Epithelial cell of prostate (primary cell): ENCODE measurements at regions not wholly inside any gene's neighbourhood (a gene's known extent, or its start where the extent isn't known, plus 50 kb on each side); places are given as distances from the start of the nearest gene placed in this dataset.

Source experiments
- DNase-seq: peaks from one replicate; pipeline ENCODE4 v3.0.0-alpha.2; 2011; ENCODE audit warnings: low read depth, low spot score
- H3K27ac ChIP-seq: fragments of 450-650 bp; 2 replicates; pipeline ENCODE4 v1.5.1; 2017; ENCODE audit warnings: mild to moderate bottlenecking

DNA sequence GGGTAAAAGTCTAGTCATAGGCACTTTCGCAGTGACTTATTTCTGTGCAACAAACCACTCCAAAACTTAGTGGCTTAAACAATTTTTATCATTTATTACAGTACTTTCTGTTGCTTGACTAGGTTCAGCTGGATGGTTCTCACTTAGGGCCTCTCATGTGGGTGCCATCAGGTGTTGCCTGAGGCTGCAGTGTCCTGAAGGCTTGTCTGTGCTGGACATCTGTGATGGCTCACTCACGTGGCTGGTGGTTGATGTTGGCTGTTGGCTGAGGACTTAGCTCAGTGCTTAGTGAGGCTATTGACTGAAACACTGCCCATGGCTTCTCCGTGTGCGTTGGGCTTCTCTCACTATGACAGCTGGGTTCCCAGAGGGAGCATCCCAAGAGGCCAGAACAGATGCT is 81.4 kb upstream of the GCFC2 start:
- no peak overlapping the region for H3K27ac ChIP-seq
- DNase-seq = no peak

DNA sequence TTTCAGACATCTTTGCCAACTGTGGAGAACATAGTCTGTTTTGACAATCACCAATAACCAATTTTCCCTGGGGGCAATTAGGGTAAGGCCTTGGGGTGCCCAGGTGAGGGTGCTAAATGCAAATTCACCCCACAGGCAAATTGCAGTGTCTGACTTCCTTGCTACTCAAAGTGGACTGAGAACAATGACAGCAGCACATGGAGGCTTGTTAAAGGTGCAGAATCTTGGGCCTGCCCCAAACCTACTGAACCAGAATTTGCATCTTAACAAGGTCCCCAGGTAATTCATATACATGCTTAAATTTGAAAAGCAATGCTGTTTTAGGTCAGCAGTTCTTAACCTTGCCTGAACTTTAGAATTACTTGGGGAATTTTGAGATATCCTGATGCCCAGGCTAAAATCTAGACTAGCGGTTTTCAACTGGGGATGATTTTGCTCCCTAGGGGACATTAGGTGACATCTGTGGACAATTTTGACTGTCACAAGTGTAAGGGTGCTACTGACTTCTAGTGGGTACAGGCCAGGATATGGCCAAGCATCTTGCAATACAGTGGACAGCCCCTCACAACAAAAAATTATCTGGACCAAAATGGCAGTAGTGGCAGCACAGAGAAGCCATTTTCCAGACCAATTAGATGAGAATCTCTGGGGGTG is 80.2 kb upstream of the GCFC2 start:
- H3K27ac ChIP-seq = no peak overlapping the region
- no peak for DNase-seq

DNA sequence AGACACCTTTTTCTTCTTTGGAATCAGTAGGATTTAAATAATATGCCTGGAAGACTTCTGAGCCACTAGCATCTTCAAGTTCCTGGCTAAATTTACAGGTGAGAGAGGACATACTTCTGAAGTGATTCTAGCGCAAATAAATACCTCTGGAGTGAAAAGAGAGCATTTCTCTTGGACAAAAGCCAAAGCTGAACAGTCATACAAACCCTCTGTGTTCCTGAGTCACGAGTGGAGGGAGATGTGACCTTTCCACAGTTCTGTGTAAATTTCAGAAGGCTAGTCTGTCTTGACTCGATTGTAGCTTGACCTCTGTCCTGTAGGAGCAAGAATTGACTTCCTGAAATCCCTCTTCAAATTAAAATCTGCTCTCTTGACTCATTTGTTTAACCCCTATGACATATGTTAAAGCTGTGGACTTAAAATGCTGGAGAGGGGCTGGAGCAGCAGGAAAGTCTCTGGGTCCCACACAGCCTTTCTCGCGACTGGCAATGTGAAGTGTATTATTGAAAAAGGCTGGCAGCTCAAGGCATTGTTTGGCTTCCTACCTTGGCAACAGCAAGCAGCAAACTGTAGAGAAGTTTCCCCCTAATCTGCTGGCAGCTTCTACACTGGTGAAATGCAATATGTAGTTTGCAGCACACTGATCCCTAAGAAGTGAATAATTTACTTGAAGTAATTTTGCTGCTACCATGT is 79.6 kb upstream of the GCFC2 start:
- H3K27ac ChIP-seq = no peak overlapping the region
- DNase-seq = peak; percentile 5

DNA sequence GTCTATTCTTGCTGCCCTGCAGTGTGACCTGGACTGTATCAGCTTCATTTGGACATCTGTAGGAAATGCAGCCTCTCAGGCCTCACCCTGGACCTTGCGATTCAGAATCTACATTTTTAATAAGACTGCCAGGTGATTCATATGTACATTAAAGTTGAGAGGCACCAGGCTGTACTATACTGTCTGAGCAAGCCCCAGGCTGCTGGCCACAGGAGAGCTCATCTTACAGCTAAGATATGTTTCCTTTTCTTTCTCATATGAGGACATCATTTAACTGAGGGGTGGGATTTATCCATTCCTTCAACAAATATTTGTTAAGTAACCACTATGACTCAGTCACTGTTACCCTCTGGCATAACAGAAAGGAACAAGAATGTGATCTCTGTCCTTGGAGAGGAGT is 78.2 kb upstream of the GCFC2 start:
- DNase-seq = peak; percentile 22
- H3K27ac ChIP-seq = no peak overlapping the region

DNA sequence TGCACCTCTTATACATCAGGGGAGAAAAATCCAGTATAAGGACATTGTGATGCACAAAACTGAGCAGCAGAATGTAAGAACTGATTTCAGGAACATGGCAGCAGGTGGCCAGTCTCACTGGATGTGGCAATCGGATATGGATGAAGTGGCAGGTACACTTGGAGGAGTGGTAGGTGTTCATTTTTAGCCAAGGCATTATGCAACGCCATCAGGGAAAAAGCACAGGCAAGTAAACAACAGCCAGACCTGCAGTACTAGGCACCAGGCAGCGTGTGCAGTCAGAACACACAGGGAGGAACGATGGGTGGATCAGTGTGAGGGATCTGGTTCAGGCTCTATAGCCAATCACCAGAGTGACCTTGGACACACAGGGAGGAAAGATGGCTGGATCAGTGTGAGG is 77.4 kb upstream of the GCFC2 start:
- no peak for DNase-seq
- H3K27ac ChIP-seq = no peak overlapping the region

DNA sequence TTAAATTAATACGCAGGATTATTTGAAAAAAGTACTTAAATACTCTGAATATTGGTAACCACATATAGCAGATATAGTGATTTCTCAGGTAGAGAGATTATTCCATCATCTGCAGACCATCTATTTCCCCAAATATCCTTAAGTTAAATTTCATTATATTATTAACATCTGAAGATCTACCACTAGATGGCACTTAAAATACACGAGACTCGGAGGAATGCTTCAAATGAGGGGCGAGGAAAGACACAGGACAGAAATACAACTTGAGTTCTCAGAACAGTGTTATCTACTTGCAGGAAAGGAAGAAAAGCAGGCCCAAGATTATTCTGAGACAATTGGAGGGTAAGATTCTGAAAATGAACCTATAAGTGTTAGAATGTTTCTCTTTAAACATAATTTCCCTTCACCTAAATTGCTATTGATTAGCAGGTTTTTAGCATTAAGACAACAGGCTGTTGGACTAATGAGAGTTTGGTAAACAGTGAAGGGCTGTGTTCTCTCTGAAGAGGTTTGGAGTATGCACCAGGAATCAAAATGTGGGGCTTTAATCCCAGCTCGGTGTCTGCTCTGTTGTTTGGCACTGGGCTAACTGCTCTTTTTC is 76.9 kb upstream of the GCFC2 start:
- H3K27ac ChIP-seq = no peak overlapping the region
- DNase-seq = no peak

DNA sequence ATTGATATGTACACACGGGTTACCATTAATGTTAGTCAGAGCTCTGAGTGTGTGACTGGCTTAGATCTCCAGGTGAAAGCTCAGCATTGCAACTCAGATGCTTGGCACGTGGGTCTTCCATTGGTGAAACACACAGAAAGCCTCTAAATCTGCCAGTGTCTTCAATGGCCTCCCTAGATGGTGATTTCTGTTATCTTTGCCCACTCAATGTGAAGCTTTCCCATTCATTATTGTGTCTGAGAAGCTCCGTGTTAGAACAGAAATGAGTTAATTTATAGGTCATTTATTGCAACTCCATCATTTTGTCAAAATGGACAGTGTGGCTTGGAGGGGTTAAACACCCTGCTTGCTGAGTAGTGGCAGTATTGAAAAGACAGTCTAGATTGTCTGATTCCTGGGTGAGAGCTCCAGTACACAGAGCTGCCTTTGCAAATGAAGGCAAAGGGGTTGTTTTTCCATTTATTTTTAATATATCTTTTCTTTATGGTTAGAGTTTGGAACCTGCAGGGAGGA is 64.7 kb upstream of the GCFC2 start:
- DNase-seq = no peak
- H3K27ac ChIP-seq = no peak overlapping the region

DNA sequence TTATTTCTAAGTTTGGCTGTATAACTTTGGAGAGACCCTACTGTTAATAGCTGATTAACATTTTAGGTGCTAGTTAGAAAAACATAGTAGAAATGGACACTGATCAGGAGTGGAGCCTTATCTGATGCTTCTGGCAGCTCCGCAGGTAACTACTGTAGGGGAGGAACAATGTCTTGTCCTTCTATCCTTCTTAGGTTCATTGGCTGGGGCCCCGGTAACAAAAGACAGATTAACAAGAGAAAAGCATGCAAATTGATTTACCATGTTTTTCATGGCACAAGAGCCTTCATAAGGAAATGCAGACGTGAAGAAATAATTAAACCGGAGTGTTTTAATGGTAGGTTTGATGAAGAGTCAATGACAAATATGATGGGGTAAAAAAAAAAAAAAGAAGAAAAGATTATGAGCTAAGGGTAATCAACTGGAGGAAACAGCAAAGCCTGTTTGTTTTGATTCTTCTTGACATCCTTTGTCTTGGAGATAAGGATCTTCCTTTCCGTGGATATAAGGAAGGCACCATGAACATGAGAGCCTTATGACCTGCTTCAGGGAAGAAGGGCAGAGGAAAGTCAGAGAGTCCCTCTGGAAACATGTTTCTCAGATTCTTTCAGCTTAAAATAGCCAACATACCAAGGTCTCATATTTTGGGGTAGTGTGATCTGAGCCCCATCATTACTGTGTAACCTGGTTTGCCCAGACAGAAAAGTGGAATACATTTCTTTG is 62.4 kb upstream of the GCFC2 start:
- DNase-seq = no peak
- H3K27ac ChIP-seq = no peak overlapping the region

DNA sequence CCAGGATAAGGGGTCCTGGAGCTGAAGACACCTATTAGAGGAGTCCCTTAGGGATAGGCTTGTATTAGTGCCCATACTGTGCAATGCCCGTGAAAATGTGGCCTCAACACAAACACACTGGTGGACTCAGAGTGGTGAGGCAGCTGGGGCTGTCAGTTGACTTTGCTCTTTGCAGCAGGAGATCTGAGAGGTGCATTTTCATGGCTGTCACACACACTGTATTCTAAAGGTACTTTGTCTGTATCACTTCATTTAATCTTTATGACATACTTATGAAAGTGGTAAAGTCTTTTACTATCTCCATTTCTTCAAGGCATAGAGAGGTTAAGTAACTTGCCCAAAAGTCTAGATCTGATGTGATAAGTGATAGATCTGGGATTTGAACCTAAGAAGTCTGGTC is 55.1 kb upstream of the GCFC2 start:
- no peak overlapping the region for H3K27ac ChIP-seq
- DNase-seq = no peak

DNA sequence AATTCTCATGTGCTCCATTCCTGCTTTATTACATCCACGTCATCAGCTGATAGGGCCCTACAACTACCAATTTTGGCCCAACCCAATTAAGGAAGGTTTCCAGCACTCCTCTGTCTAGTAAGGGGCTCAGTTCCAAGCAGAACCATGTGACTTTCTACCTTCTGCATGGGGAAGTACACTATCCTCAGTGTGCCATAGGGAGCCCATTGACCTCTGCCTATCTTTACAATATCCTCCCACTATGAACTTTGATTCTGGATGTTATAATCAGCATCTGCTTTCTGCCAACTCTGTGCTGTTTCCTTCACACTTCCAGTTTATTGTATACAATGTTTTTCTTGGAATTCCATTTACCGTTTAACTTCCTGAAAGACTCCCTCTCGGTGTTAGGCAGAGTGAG is 53.9 kb upstream of the GCFC2 start:
- DNase-seq = no peak
- no peak overlapping the region for H3K27ac ChIP-seq
